BJ (cell line): ENCODE measurements at regions not wholly inside any gene's neighbourhood (a gene's known extent, or its start where the extent isn't known, plus 50 kb on each side); places are given as distances from the start of the nearest gene placed in this dataset.

Source experiments
- CTCF ChIA-PET: fragments of 350-600 bp; formaldehyde crosslinking; extraction: SDS; loops from one replicate; lab custom pipeline; 2021; ENCODE audit warnings: antibody characterized with exemption, inconsistent platforms; lab: Yijun Ruan, JAX
- POLR2A ChIA-PET: fragments of 300-600 bp; sonication (Branson Sonifier 250); formaldehyde crosslinking; extraction: SDS; loops from one replicate; lab custom pipeline; 2021; ENCODE audit warnings: antibody characterized with exemption; lab: Charles Lee
- DNase-seq: peaks from one replicate; pipeline ENCODE4 v3.0.0-alpha.2; 2011; ENCODE audit warnings: low read depth
- H3K27me3 ChIP-seq: 2 replicates; pipeline ENCODE4 v1.6.0; 2011; ENCODE audit warnings: low read length; ENCODE audit not compliant: control insufficient read depth, insufficient read depth
- H3K36me3 ChIP-seq: 2 replicates; pipeline ENCODE4 v1.5.1; 2011; ENCODE audit warnings: low read length; ENCODE audit not compliant: control insufficient read depth, insufficient read depth
- H3K4me3 ChIP-seq: 2 replicates; pipeline ENCODE4 v1.5.1; 2011; ENCODE audit warnings: low read depth, mild to moderate bottlenecking, control low read depth, low read length
- CTCF ChIP-seq: IDR thresholded peaks from 2 replicates; pipeline ENCODE4 v1.5.1; 2011; ENCODE audit warnings: low read depth, mild to moderate bottlenecking, control low read depth, inconsistent platforms, low read length, moderate library complexity; ENCODE audit not compliant: insufficient read depth

- no peak for TF ChIP-seq CTCF
- no peak for DNase-seq
- POLR2A ChIA-PET = no interaction called here
- CTCF ChIA-PET = no interaction called here
- Histone ChIP-seq H3K27me3 (no peaks in the 10 kb centered on the region), H3K4me3 (no peak overlapping the region), H3K36me3 (no peaks in the 10 kb centered on the region)
These were observed 90.2 kb upstream of the TAB3 start for GRCh38 chrX:30979271-30979670.

GRCh38 chrX:30975467-30975866, 86.4 kb upstream of the TAB3 start:
- Histone ChIP-seq H3K27me3 (no peaks in the 10 kb centered on the region), H3K4me3 (no peak overlapping the region), H3K36me3 (no peaks in the 10 kb centered on the region)
- DNase-seq = no peak
- no peak for TF ChIP-seq CTCF
- ChIA-PET CTCF (no interaction called here), POLR2A (no interaction called here)

GRCh38 chrX:30973784-30974427, 84.9 kb upstream of the TAB3 start:
- no peaks in the 10 kb centered on the region for H3K36me3 ChIP-seq

GRCh38 chrX:30971774-30972603, 82.9 kb upstream of the TAB3 start:
- ChIA-PET POLR2A (no interaction called here), CTCF (interaction anchor here (0.7 to 1.5 kb wide), 5 partner anchors 12 to 282 kb away, joined by 3 to 6 read pairs (median 3); no protein-coding TSS in a partner anchor)
- no peaks in the 10 kb centered on the region for H3K27me3 ChIP-seq
- H3K36me3 ChIP-seq = no peaks in the 10 kb centered on the region
- DNase-seq = peak; percentile 7
- peak; percentile 77 for TF ChIP-seq CTCF
- peak overlapping the region; percentile 22 for H3K4me3 ChIP-seq

More at GRCh38 chrX:30973784-30974427, 84.9 kb upstream of the TAB3 start:
- ChIA-PET POLR2A (no interaction called here), CTCF (no interaction called here)
- H3K27me3 ChIP-seq = no peaks in the 10 kb centered on the region
- no peak for TF ChIP-seq CTCF
- no peak overlapping the region for H3K4me3 ChIP-seq
- no peak for DNase-seq

- no peak for TF ChIP-seq CTCF
- ChIA-PET POLR2A (no interaction called here), CTCF (no interaction called here)
- Histone ChIP-seq H3K36me3 (no peaks in the 10 kb centered on the region), H3K4me3 (no peak overlapping the region), H3K27me3 (no peaks in the 10 kb centered on the region)
- no peak for DNase-seq
These were observed 78.5 kb upstream of the TAB3 start for GRCh38 chrX:30967516-30967915.
